BJ (cell line): ENCODE measurements at regions not wholly inside any gene's neighbourhood (a gene's known extent, or its start where the extent isn't known, plus 50 kb on each side); places are given as distances from the start of the nearest gene placed in this dataset.
"Not testable (repeated sequence)": the region's sequence is repeated elsewhere in the genome, so short reads cannot be mapped to it uniquely, and the experiment has no call there.

Source experiments
- CTCF ChIA-PET: fragments of 350-600 bp; formaldehyde crosslinking; extraction: SDS; loops from one replicate; lab custom pipeline; 2021; ENCODE audit warnings: antibody characterized with exemption, inconsistent platforms; lab: Yijun Ruan, JAX
- POLR2A ChIA-PET: fragments of 300-600 bp; sonication (Branson Sonifier 250); formaldehyde crosslinking; extraction: SDS; loops from one replicate; lab custom pipeline; 2021; ENCODE audit warnings: antibody characterized with exemption; lab: Charles Lee
- DNase-seq: peaks from one replicate; pipeline ENCODE4 v3.0.0-alpha.2; 2011; ENCODE audit warnings: low read depth
- H3K27me3 ChIP-seq: 2 replicates; pipeline ENCODE4 v1.6.0; 2011; ENCODE audit warnings: low read length; ENCODE audit not compliant: control insufficient read depth, insufficient read depth
- H3K36me3 ChIP-seq: 2 replicates; pipeline ENCODE4 v1.5.1; 2011; ENCODE audit warnings: low read length; ENCODE audit not compliant: control insufficient read depth, insufficient read depth
- H3K4me3 ChIP-seq: 2 replicates; pipeline ENCODE4 v1.5.1; 2011; ENCODE audit warnings: low read depth, mild to moderate bottlenecking, control low read depth, low read length
- TF ChIP-seq, protein P1 (sequence below): IDR thresholded peaks from 2 replicates; pipeline ENCODE4 v1.5.1; 2011; ENCODE audit warnings: low read depth, mild to moderate bottlenecking, control low read depth, inconsistent platforms, low read length, moderate library complexity; ENCODE audit not compliant: insufficient read depth

- H3K4me3 ChIP-seq, H3K36me3 ChIP-seq, POLR2A ChIA-PET, H3K27me3 ChIP-seq, DNase-seq: not testable (repeated sequence)
- CTCF ChIA-PET, result interaction anchor here (1.1 kb wide), 1 partner anchor 30 kb away, joined by 3 read pairs; no protein-coding TSS in a partner anchor
Observed at GRCh38 chr3:144023543-144023942, 51.9 kb downstream of the DIPK2A start.

GRCh38 chr3:144028798-144029411 is 57.3 kb downstream of the DIPK2A start:
- ChIA-PET CTCF (no interaction called here), POLR2A (no interaction called here)
- no peak for DNase-seq
- TF ChIP-seq, protein P1, sequence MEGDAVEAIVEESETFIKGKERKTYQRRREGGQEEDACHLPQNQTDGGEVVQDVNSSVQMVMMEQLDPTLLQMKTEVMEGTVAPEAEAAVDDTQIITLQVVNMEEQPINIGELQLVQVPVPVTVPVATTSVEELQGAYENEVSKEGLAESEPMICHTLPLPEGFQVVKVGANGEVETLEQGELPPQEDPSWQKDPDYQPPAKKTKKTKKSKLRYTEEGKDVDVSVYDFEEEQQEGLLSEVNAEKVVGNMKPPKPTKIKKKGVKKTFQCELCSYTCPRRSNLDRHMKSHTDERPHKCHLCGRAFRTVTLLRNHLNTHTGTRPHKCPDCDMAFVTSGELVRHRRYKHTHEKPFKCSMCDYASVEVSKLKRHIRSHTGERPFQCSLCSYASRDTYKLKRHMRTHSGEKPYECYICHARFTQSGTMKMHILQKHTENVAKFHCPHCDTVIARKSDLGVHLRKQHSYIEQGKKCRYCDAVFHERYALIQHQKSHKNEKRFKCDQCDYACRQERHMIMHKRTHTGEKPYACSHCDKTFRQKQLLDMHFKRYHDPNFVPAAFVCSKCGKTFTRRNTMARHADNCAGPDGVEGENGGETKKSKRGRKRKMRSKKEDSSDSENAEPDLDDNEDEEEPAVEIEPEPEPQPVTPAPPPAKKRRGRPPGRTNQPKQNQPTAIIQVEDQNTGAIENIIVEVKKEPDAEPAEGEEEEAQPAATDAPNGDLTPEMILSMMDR, result no peak
- no peaks in the 10 kb centered on the region for H3K27me3 ChIP-seq
- no peaks in the 10 kb centered on the region for H3K36me3 ChIP-seq
- no peak overlapping the region for H3K4me3 ChIP-seq

DNA sequence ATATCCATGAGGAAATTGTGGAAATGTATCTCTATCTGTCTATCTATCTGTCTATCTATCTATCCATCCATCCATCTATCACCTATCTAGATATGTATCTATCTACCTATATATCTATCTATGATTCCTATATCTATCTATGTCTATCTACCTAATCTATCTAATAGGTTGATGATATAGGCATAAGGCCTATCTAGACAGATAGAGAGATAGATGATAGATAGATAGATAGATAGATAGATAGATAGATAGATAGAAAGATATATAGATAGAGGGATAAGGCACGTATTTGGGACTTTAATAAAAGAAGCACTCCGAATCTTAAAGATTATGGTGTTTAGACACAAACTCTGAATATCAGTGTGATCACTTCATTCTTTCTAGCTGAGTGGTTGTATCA is 58.1 kb downstream of the DIPK2A start:
- H3K36me3 ChIP-seq, result no peaks in the 10 kb centered on the region
- no peak overlapping the region for H3K4me3 ChIP-seq
- POLR2A ChIA-PET, result no interaction called here
- TF ChIP-seq, protein P1, result no peak
- CTCF ChIA-PET, result interaction anchor here (1.2 kb wide), 1 partner anchor 17 kb away, joined by 3 read pairs; no protein-coding TSS in a partner anchor
- no peaks in the 10 kb centered on the region for H3K27me3 ChIP-seq
- DNase-seq, result no peak

DNA sequence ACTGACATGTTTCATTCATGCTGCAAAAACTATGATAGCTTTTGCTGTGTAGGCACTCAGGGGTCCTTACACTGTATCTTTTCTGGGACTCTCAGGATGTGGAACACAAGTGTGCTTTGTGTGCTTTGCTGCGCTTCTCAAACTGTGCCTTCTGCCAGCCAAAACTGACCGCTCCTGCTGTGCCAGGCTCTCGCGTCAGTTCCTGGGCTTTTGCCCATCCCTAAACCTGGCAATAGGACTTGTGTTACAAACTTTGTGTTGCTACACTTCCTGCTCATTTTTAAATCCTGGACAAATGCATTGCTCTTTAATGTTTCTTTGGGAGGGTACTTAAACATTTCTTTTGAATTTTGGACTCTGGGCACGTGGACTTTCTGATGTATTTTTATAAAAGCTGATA is 60.3 kb downstream of the DIPK2A start:
- DNase-seq, result no peak
- Histone ChIP-seq H3K36me3 (no peaks in the 10 kb centered on the region), H3K27me3 (no peaks in the 10 kb centered on the region), H3K4me3 (no peak overlapping the region)
- POLR2A ChIA-PET, result interaction anchor here (0.6 kb wide), 1 partner anchor 25 kb away, joined by 15 read pairs; no protein-coding TSS in a partner anchor
- TF ChIP-seq, protein P1, result no peak
- CTCF ChIA-PET, result no interaction called here

DNA sequence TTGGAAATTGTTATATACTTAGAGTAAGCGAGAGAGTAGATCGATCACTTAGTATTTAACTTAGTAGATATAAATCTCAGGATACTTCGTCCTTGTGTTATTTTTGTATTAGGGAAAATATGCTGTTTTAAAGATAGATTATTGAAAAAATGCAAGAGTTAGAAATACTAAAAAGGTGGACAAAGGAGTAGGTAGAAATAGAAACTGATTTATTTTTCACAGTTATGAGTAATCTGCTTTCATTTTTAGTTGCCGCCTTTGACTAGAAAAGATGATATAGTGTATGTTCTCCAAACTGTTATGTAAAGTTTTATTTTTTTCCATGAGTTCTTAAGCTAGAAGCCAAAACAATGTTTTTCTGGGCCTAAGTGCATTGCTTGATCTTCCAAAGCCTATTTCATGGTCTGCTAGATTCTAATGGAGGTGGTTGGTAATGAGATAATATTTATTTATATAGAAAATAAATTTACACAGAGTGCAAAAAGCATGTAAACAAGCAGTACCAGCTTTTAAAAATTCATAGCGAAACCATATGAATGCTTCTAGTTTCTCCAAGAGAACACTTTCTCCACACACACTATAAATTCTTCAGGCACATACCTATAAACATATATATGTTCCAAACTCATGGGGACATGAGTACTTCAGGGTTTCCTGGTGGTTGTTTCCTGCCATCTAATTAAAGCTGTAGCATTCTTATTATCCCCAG is 61.1 kb downstream of the DIPK2A start:
- CTCF ChIA-PET, result no interaction called here

More for the DNA sequence above, 61.1 kb downstream of the DIPK2A start:
- H3K27me3 ChIP-seq, result no peaks in the 10 kb centered on the region
- TF ChIP-seq, protein P1, result no peak
- POLR2A ChIA-PET, result no interaction called here
- no peaks in the 10 kb centered on the region for H3K36me3 ChIP-seq
- DNase-seq, result no peak
- H3K4me3 ChIP-seq, result no peak overlapping the region
